AG09319 (cell line): ENCODE measurements at regions not wholly inside any gene's neighbourhood (a gene's known extent, or its start where the extent isn't known, plus 50 kb on each side); places are given as distances from the start of the nearest gene placed in this dataset.

ENCODE experiments used
- DNase-seq: peaks from one replicate; pipeline ENCODE4 v3.0.0-alpha.2; 2010; ENCODE audit warnings: low read depth; ENCODE audit errors: extremely low read depth
- CTCF ChIP-seq: IDR thresholded peaks from 2 replicates; pipeline ENCODE4 v1.5.1; 2011; ENCODE audit warnings: low read depth, mild to moderate bottlenecking, inconsistent platforms, low read length, moderate library complexity

GRCh38 chr2:189367343-189367742, 73.9 kb upstream of the WDR75 start:
- no peak for TF ChIP-seq CTCF
- no peak for DNase-seq

GRCh38 chr2:189369566-189369965, 71.7 kb upstream of the WDR75 start:
- DNase-seq, result peak; percentile 36
- TF ChIP-seq CTCF, result no peak

GRCh38 chr2:189370719-189371118, 70.6 kb upstream of the WDR75 start:
- TF ChIP-seq CTCF, result no peak
- no peak for DNase-seq

GRCh38 chr2:189372688-189373257, 68.5 kb upstream of the WDR75 start:
- TF ChIP-seq CTCF, result no peak
- DNase-seq, result no peak

GRCh38 chr2:189374481-189374880, 66.8 kb upstream of the WDR75 start:
- DNase-seq, result no peak
- TF ChIP-seq CTCF, result no peak

GRCh38 chr2:189375842-189376241, 65.4 kb upstream of the WDR75 start:
- no peak for DNase-seq
- TF ChIP-seq CTCF, result no peak

GRCh38 chr2:189379287-189379630, 62.0 kb upstream of the WDR75 start:
- TF ChIP-seq CTCF, result no peak
- no peak for DNase-seq
